ENCODE measurements at regions not wholly inside any gene's neighbourhood (a gene's known extent, or its start where the extent isn't known, plus 50 kb on each side); places are given as distances from the start of the nearest gene placed in this dataset.

GRCh38 chr5:88495810-88496209, 227.2 kb upstream of the TMEM161B start:
- TF ChIP-seq CTCF (IDR thresholded peaks at IDR 0.05) (no peak), POLR2A (IDR thresholded peaks at IDR 0.05) (no peak)

Measured in breast epithelium (tissue), 3 donors.